ENCODE measurements at regions not wholly inside any gene's neighbourhood (a gene's known extent, or its start where the extent isn't known, plus 50 kb on each side); places are given as distances from the start of the nearest gene placed in this dataset.

DNA sequence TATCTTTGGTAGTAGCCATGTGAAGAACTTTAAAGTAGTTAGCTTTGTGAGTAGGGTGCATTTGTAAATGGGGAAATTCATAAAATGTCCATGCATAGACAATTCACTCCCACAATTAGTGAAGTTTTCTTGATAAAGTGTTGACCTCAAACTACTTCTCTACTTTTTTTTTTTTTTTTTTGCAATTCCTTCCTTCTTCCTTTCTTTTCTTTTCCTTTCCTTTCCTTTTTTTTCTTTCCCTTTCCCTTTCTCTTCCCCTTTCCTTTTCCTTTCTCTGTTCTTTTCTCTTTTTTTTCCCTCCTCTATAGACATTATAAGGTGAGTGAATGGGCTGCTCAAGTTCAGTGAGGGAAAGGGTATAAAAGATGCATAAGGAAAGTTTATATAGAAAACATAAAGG is 184.2 kb downstream of the PTEN start:
- Histone ChIP-seq H3K36me3 (no peaks in the 10 kb centered on the region), H3K9me3 (no peaks in the 10 kb centered on the region), H3K4me3 (no peak overlapping the region), H3K27me3 (no peaks in the 10 kb centered on the region)
- DNase-seq, result no peak

- Histone ChIP-seq H3K9me3 (no peaks in the 10 kb centered on the region), H3K27me3 (no peaks in the 10 kb centered on the region), H3K36me3 (no peaks in the 10 kb centered on the region), H3K4me3 (no peak overlapping the region)
- DNase-seq, result no peak
Observed at GRCh38 chr10:88048312-88048711, 184.9 kb downstream of the PTEN start.

DNA sequence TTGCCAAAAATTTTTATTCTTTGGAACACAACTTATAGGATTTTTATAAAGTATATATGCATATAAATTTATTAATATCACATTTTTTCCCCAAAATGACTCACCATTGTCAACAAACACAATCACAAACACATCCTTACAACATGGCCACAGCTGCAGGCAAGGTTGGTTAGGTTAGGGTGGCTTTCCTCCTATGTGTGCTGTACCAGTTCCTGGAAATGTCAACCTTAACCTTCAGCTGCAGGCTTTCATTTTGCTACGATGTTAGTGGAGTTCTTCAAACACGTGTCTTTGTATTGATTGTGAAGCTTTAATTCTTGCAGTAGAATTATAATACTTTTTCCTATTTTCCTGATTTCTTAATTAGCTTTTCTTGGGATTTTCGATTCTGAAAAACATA is 185.8 kb downstream of the PTEN start:
- H3K4me3 ChIP-seq, result no peak overlapping the region
- H3K9me3 ChIP-seq, result no peaks in the 10 kb centered on the region
- H3K27me3 ChIP-seq, result no peaks in the 10 kb centered on the region
- no peak for DNase-seq
- no peaks in the 10 kb centered on the region for H3K36me3 ChIP-seq

- Histone ChIP-seq H3K9me3 (no peaks in the 10 kb centered on the region), H3K36me3 (no peaks in the 10 kb centered on the region), H3K4me3 (no peak overlapping the region), H3K27me3 (no peaks in the 10 kb centered on the region)
- no peak for DNase-seq
Observed at GRCh38 chr10:88057720-88058119, 194.3 kb downstream of the PTEN start.

- H3K4me3 ChIP-seq, result no peak overlapping the region
- H3K9me3 ChIP-seq, result no peaks in the 10 kb centered on the region
Observed at GRCh38 chr10:88058750-88059149, 195.3 kb downstream of the PTEN start.

GRCh38 chr10:88059190-88059589 is 195.8 kb downstream of the PTEN start:
- H3K4me3 ChIP-seq, result no peak overlapping the region
- DNase-seq, result no peak
- H3K27me3 ChIP-seq, result no peaks in the 10 kb centered on the region
- no peaks in the 10 kb centered on the region for H3K9me3 ChIP-seq
- H3K36me3 ChIP-seq, result no peaks in the 10 kb centered on the region

More at GRCh38 chr10:88058750-88059149, 195.3 kb downstream of the PTEN start:
- H3K27me3 ChIP-seq, result no peaks in the 10 kb centered on the region
- no peak for DNase-seq
- no peaks in the 10 kb centered on the region for H3K36me3 ChIP-seq

GRCh38 chr10:88060762-88061161 is 197.3 kb downstream of the PTEN start:
- no peak for DNase-seq
- Histone ChIP-seq H3K36me3 (no peaks in the 10 kb centered on the region), H3K4me3 (no peak overlapping the region), H3K9me3 (no peaks in the 10 kb centered on the region), H3K27me3 (no peaks in the 10 kb centered on the region)

- H3K27me3 ChIP-seq, result no peaks in the 10 kb centered on the region
- no peak for DNase-seq
- H3K36me3 ChIP-seq, result no peaks in the 10 kb centered on the region
- H3K4me3 ChIP-seq, result no peak overlapping the region
- no peaks in the 10 kb centered on the region for H3K9me3 ChIP-seq
Observed at GRCh38 chr10:88062385-88062784, 199.0 kb downstream of the PTEN start.

- H3K9me3 ChIP-seq, result no peaks in the 10 kb centered on the region
- H3K36me3 ChIP-seq, result no peaks in the 10 kb centered on the region
- peak; percentile 73 for DNase-seq
- H3K27me3 ChIP-seq, result no peaks in the 10 kb centered on the region
- H3K4me3 ChIP-seq, result no peak overlapping the region
Observed at GRCh38 chr10:88062798-88063472, 199.5 kb downstream of the PTEN start.

DNA sequence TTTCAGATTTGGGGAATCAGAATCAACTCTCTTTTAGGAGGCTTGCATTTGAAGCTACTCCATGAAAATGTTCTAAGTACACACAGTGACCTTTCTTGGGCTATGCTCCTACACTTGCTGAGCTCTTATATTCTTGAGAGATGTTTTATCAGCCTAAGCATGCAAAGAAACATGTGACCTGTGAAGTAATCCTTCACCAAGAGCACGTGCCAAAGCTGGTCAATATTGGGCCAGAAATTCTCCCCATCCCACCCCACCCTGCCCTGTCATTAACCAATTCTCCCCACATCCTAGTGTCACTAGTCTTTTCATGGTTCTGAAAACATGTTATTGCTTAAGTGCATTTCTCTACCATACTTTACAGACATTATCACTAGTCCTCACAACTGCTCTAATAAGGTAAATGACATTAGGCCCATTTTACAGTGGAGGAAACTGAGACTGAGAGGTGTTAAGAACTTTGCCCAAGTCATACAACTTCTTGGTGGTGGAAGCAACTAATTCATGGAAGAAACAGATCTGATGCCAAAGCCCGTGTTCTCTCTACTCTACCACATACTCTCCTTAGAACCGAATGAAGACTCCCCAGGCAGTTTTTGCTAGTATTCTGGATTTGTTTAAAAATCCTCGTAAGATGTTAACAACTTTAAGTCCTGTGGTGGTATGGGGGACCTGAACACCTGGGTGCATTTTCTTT is 200.6 kb downstream of the PTEN start:
- Histone ChIP-seq H3K27me3 (no peaks in the 10 kb centered on the region), H3K4me3 (no peak overlapping the region), H3K9me3 (no peaks in the 10 kb centered on the region), H3K36me3 (no peaks in the 10 kb centered on the region)
- DNase-seq, result no peak

GRCh38 chr10:88064608-88065382 is 201.4 kb downstream of the PTEN start:
- H3K9me3 ChIP-seq, result no peaks in the 10 kb centered on the region
- peak; percentile 20 for DNase-seq
- no peaks in the 10 kb centered on the region for H3K27me3 ChIP-seq
- no peak overlapping the region for H3K4me3 ChIP-seq
- no peaks in the 10 kb centered on the region for H3K36me3 ChIP-seq

DNA sequence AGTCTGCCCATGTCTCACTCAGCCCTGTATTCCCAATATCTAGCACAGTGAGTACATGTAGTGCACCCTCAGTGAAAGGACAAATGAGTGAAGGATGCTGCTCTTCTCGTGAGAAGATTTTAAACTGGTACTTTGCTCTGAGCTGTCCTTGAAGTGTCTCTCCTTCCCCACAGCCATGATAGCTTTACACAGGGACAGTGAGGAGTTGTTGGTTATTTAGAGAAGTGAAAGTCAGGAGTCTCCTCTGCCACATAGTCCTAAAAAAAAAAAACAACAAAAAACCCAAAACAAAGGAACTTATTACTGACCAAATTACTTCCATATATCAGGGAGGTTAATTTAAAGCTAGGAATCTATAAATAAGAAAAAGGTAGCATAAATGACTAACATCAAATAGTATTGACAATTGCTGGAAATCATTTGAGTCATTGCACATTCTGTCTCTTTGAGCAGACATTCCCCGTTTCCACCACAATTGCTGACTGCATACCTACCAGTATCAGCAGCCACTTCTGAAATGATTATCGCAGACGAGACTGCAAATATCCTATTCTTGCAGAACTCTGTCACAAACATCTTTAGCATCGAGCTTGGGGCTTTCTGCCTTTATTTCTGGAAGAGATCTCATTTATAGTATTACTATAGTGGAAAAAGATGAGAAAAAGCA is 202.1 kb downstream of the PTEN start:
- H3K9me3 ChIP-seq, result no peaks in the 10 kb centered on the region
- H3K27me3 ChIP-seq, result no peaks in the 10 kb centered on the region
- H3K36me3 ChIP-seq, result no peaks in the 10 kb centered on the region
- no peak for DNase-seq
- H3K4me3 ChIP-seq, result no peak overlapping the region

GRCh38 chr10:88066319-88066718 is 202.9 kb downstream of the PTEN start:
- no peak for DNase-seq
- Histone ChIP-seq H3K27me3 (no peaks in the 10 kb centered on the region), H3K9me3 (no peaks in the 10 kb centered on the region), H3K36me3 (no peaks in the 10 kb centered on the region), H3K4me3 (no peak overlapping the region)

GRCh38 chr10:88066876-88067275 is 203.5 kb downstream of the PTEN start:
- no peak for DNase-seq
- H3K27me3 ChIP-seq, result no peaks in the 10 kb centered on the region
- no peaks in the 10 kb centered on the region for H3K9me3 ChIP-seq
- no peaks in the 10 kb centered on the region for H3K36me3 ChIP-seq
- no peak overlapping the region for H3K4me3 ChIP-seq

- no peak for DNase-seq
- Histone ChIP-seq H3K4me3 (no peak overlapping the region), H3K27me3 (no peaks in the 10 kb centered on the region), H3K36me3 (no peaks in the 10 kb centered on the region), H3K9me3 (no peaks in the 10 kb centered on the region)
Observed at GRCh38 chr10:88067737-88068136, 204.3 kb downstream of the PTEN start.

- H3K4me3 ChIP-seq, result no peak overlapping the region
- no peak for DNase-seq
Observed at GRCh38 chr10:88069338-88069737, 205.9 kb downstream of the PTEN start.

More at GRCh38 chr10:88069338-88069737, 205.9 kb downstream of the PTEN start:
- Histone ChIP-seq H3K36me3 (no peaks in the 10 kb centered on the region), H3K27me3 (no peaks in the 10 kb centered on the region), H3K9me3 (no peaks in the 10 kb centered on the region)
